BJ (cell line): ENCODE measurements at regions not wholly inside any gene's neighbourhood (a gene's known extent, or its start where the extent isn't known, plus 50 kb on each side); places are given as distances from the start of the nearest gene placed in this dataset.

Experiments used
- CTCF ChIA-PET: fragments of 350-600 bp; formaldehyde crosslinking; extraction: SDS; loops from one replicate; lab custom pipeline; 2021; ENCODE audit warnings: antibody characterized with exemption, inconsistent platforms; lab: Yijun Ruan, JAX
- POLR2A ChIA-PET: fragments of 300-600 bp; sonication (Branson Sonifier 250); formaldehyde crosslinking; extraction: SDS; loops from one replicate; lab custom pipeline; 2021; ENCODE audit warnings: antibody characterized with exemption; lab: Charles Lee
- DNase-seq: peaks from one replicate; pipeline ENCODE4 v3.0.0-alpha.2; 2011; ENCODE audit warnings: low read depth
- H3K27me3 ChIP-seq: 2 replicates; pipeline ENCODE4 v1.6.0; 2011; ENCODE audit warnings: low read length; ENCODE audit not compliant: control insufficient read depth, insufficient read depth
- H3K36me3 ChIP-seq: 2 replicates; pipeline ENCODE4 v1.5.1; 2011; ENCODE audit warnings: low read length; ENCODE audit not compliant: control insufficient read depth, insufficient read depth
- H3K4me3 ChIP-seq: 2 replicates; pipeline ENCODE4 v1.5.1; 2011; ENCODE audit warnings: low read depth, mild to moderate bottlenecking, control low read depth, low read length
- CTCF ChIP-seq: IDR thresholded peaks from 2 replicates; pipeline ENCODE4 v1.5.1; 2011; ENCODE audit warnings: low read depth, mild to moderate bottlenecking, control low read depth, inconsistent platforms, low read length, moderate library complexity; ENCODE audit not compliant: insufficient read depth

GRCh38 chr5:167908606-167909005, 382.8 kb upstream of the WWC1 start:
- Histone ChIP-seq H3K27me3 (no peaks in the 10 kb centered on the region), H3K4me3 (no peak overlapping the region), H3K36me3 (no peaks in the 10 kb centered on the region)
- TF ChIP-seq CTCF = no peak
- ChIA-PET POLR2A (no interaction called here), CTCF (no interaction called here)
- DNase-seq = no peak

DNA sequence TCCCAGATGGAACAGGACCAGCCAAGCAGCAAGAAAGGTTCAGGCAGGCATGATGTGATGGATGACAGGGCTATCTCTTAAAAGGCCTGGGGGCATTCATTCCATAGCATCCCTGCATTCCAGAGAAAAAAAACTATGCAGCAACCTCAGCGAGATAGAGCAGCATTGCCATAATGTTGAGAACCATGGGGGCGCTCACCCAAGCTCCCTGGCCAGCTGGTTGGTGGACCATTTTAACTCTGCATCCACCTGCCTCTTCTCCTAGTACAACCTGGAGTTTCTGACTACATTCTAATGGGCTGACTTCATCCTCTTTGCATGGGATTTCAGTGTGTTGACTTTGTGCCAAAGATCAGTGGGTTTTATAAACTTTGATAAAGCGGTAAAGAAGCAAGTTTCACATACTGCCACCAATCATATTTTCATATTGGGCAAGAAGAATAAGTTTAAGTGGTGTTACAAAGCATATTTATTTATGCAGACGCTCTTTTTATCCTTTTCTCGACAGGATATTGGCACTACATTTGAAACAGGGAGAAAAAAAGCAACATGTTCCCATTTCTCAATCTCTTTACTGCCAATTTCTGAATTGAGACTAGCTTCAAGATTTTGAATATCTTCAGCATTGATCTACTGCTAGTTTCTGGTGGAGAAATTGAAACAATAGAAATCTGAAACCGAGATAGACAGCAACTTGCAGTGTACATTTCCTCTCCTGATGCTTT, 378.3 kb upstream of the WWC1 start:
- Histone ChIP-seq H3K27me3 (no peaks in the 10 kb centered on the region), H3K36me3 (no peaks in the 10 kb centered on the region), H3K4me3 (no peak overlapping the region)
- ChIA-PET POLR2A (no interaction called here), CTCF (interaction anchor here (1.2 kb wide), 1 partner anchor 31 kb away, joined by 4 read pairs; no protein-coding TSS in a partner anchor)
- TF ChIP-seq CTCF = no peak
- DNase-seq = no peak

GRCh38 chr5:167915237-167915636, 376.2 kb upstream of the WWC1 start:
- ChIA-PET CTCF (no interaction called here), POLR2A (no interaction called here)
- no peak for TF ChIP-seq CTCF
- no peaks in the 10 kb centered on the region for H3K36me3 ChIP-seq
- H3K27me3 ChIP-seq = no peaks in the 10 kb centered on the region
- DNase-seq = no peak
- no peak overlapping the region for H3K4me3 ChIP-seq

- H3K36me3 ChIP-seq = no peaks in the 10 kb centered on the region
- H3K27me3 ChIP-seq = no peaks in the 10 kb centered on the region
- ChIA-PET CTCF (interaction anchor here (1.1 kb wide), 1 partner anchor 34 kb away, joined by 3 read pairs; no protein-coding TSS in a partner anchor), POLR2A (interaction anchor here (0.7 kb wide), 1 partner anchor 118 kb away, joined by 3 read pairs; no protein-coding TSS in a partner anchor)
- no peak for DNase-seq
- H3K4me3 ChIP-seq = no peak overlapping the region
- no peak for TF ChIP-seq CTCF
Observed at GRCh38 chr5:167916261-167916691, 375.2 kb upstream of the WWC1 start.

- ChIA-PET CTCF (interaction anchor here (1.1 kb wide), 1 partner anchor 35 kb away, joined by 3 read pairs; no protein-coding TSS in a partner anchor), POLR2A (interaction anchor here (0.7 kb wide), 1 partner anchor 118 kb away, joined by 3 read pairs; no protein-coding TSS in a partner anchor)
- no peak for TF ChIP-seq CTCF
- H3K27me3 ChIP-seq = no peaks in the 10 kb centered on the region
- no peaks in the 10 kb centered on the region for H3K36me3 ChIP-seq
- H3K4me3 ChIP-seq = no peak overlapping the region
- DNase-seq = no peak
Observed at GRCh38 chr5:167916706-167917105, 374.7 kb upstream of the WWC1 start.
